ENCODE measurements at regions not wholly inside any gene's neighbourhood (a gene's known extent, or its start where the extent isn't known, plus 50 kb on each side); places are given as distances from the start of the nearest gene placed in this dataset.

DNA sequence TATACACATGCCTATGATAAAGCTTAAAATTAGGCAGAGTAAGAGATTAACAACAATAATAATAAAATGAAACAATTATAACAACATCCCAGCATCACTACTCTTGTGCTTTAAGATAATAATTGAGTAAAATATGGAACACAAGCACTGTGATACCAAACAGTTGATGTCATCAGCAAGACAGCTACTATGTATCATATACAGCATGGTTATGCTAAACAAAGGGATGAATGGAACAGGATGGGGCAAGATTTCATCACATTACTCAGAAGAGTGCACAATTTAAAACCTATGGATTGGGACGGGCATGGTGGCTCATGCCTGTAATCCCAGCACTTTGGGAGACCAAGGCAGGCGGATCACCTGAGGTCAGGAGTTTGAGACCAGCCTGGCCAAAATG, 1221.0 kb downstream of the SUCLG1 start:
- TF ChIP-seq, protein P1, sequence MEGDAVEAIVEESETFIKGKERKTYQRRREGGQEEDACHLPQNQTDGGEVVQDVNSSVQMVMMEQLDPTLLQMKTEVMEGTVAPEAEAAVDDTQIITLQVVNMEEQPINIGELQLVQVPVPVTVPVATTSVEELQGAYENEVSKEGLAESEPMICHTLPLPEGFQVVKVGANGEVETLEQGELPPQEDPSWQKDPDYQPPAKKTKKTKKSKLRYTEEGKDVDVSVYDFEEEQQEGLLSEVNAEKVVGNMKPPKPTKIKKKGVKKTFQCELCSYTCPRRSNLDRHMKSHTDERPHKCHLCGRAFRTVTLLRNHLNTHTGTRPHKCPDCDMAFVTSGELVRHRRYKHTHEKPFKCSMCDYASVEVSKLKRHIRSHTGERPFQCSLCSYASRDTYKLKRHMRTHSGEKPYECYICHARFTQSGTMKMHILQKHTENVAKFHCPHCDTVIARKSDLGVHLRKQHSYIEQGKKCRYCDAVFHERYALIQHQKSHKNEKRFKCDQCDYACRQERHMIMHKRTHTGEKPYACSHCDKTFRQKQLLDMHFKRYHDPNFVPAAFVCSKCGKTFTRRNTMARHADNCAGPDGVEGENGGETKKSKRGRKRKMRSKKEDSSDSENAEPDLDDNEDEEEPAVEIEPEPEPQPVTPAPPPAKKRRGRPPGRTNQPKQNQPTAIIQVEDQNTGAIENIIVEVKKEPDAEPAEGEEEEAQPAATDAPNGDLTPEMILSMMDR (IDR thresholded peaks at IDR 0.05): no peak
- no peak for TF ChIP-seq POLR2A (IDR thresholded peaks at IDR 0.05)
